GM12865 (cell line): ENCODE measurements at regions not wholly inside any gene's neighbourhood (a gene's known extent, or its start where the extent isn't known, plus 50 kb on each side); places are given as distances from the start of the nearest gene placed in this dataset.

Source experiments
- DNase-seq: peaks from one replicate; pipeline ENCODE4 v3.0.0; 2010; ENCODE audit warnings: low read depth
- H3K4me3 ChIP-seq: 2 replicates; pipeline ENCODE4 v1.5.1; 2011; ENCODE audit warnings: mild to moderate bottlenecking, low read depth, low read length, control low read depth
- CTCF ChIP-seq: IDR thresholded peaks from 2 replicates; pipeline ENCODE4 v1.5.1; 2011; ENCODE audit warnings: low read length, control low read depth, low read depth, inconsistent platforms; ENCODE audit not compliant: insufficient read depth; ENCODE audit errors: missing control alignments

- TF ChIP-seq CTCF: no peak
- H3K4me3 ChIP-seq: no peak overlapping the region
These were observed 126.8 kb downstream of the TMEM174 start for GRCh38 chr5:73299665-73300336.

GRCh38 chr5:73298772-73299630, 126.0 kb downstream of the TMEM174 start:
- TF ChIP-seq CTCF: no peak
- H3K4me3 ChIP-seq: no peak overlapping the region
- no peak for DNase-seq

More at GRCh38 chr5:73299665-73300336, 126.8 kb downstream of the TMEM174 start:
- no peak for DNase-seq

- DNase-seq: no peak
- no peak overlapping the region for H3K4me3 ChIP-seq
- TF ChIP-seq CTCF: no peak
These were observed 125.3 kb downstream of the TMEM174 start for GRCh38 chr5:73298251-73298771.

- no peak overlapping the region for H3K4me3 ChIP-seq
- DNase-seq: no peak
- TF ChIP-seq CTCF: no peak
These were observed 124.4 kb downstream of the TMEM174 start for GRCh38 chr5:73297430-73297829.

- DNase-seq: no peak
- no peak for TF ChIP-seq CTCF
- H3K4me3 ChIP-seq: no peak overlapping the region
These were observed 123.8 kb downstream of the TMEM174 start for GRCh38 chr5:73296772-73297171.

- DNase-seq: no peak
- no peak overlapping the region for H3K4me3 ChIP-seq
- TF ChIP-seq CTCF: no peak
These were observed 122.9 kb downstream of the TMEM174 start for GRCh38 chr5:73295921-73296320.
